Heart right ventricle (tissue), 16 donors: ENCODE measurements at regions not wholly inside any gene's neighbourhood (a gene's known extent, or its start where the extent isn't known, plus 50 kb on each side); places are given as distances from the start of the nearest gene placed in this dataset.

ENCODE experiments used
- ATAC-seq, 8 donors: fragments of 200-7000 bp; cut with Tn5 transposase; one replicate each; pipeline ENCODE4 v1.9.1; 2020; ENCODE audit warnings: mild to moderate bottlenecking in 8 of 8, moderate library complexity in 8 of 8, moderate number of reproducible peaks in 1 of 8
- DNase-seq, 2 donors: peaks; one replicate each; pipeline ENCODE4 v3.0.0-alpha.2; 2020
- H3K27ac ChIP-seq, 10 donors: fragments of 200-600 bp; sonication (generic) in 2 of 10; one replicate each; pipeline versions ENCODE4 v1.5.0 to v1.8.0; 2020 to 2022; ENCODE audit warnings: mild to moderate bottlenecking in 3 of 10
- H3K27me3 ChIP-seq, 7 donors: fragments of 200-600 bp; one replicate each; pipeline ENCODE4 v1.8.0; 2021 to 2022; ENCODE audit warnings: mild to moderate bottlenecking in 2 of 7
- H3K36me3 ChIP-seq, 9 donors: fragments of 200-600 bp; sonication (generic) in 1 of 9; one replicate each; pipeline versions ENCODE4 v1.5.0 to v1.8.0; 2020 to 2022; ENCODE audit warnings: mild to moderate bottlenecking in 2 of 9
- H3K4me1 ChIP-seq, 9 donors: fragments of 200-600 bp; sonication (generic) in 1 of 9; one replicate each; pipeline versions ENCODE4 v1.5.0 to v1.8.0; 2020 to 2022; ENCODE audit warnings: mild to moderate bottlenecking in 4 of 9
- H3K4me3 ChIP-seq, 10 donors: fragments of 200-600 bp; sonication (generic) in 2 of 10; one replicate each; pipeline versions ENCODE4 v1.5.0 to v1.8.0; 2020 to 2022; ENCODE audit warnings: mild to moderate bottlenecking in 7 of 10, moderate library complexity in 2 of 10
- H3K9me3 ChIP-seq, 11 donors: fragments of 200-600 bp in 10 of 11; sonication (generic) in 2 of 11; one replicate each; pipeline versions ENCODE4 v1.5.0 to v1.8.0; 2013 to 2022; ENCODE audit warnings: mild to moderate bottlenecking in 2 of 11, control low read depth in 1 of 11, moderate library complexity in 1 of 11
- WGBS, 2 donors: extraction: QIAGEN DNeasy Blood & Tissue Kit; methylation state at CpG; one replicate each; pipeline ENCODE4 v1.1.7; 2013; ENCODE audit warnings: inconsistent platforms in 1 of 2; 5-methylcytosine and 5-hydroxymethylcytosine counted together
- intact Hi-C, 10 donors: fragments of 100-400 bp; cut with DNase I; formaldehyde crosslinking; loops; one replicate each; pipeline versions ENCODE4 v1.11.1 to v1.14.2; 2022
- TF ChIP-seq, protein P1 (sequence below), 9 donors: fragments of 200-600 bp; sonication (generic) in 2 of 9; IDR thresholded peaks; one replicate each; pipeline versions ENCODE4 v1.5.0 to v1.8.0; 2021 to 2022; ENCODE audit warnings: antibody characterized with exemption in 9 of 9, mild to moderate bottlenecking in 5 of 9, moderate library complexity in 1 of 9
- donor health status: Arrhythmogenic right ventricular cardiomyopathy.
- donor health status: ischemic (EF 13 %, LVEDD 7.1; RV severe dilation, severe dysfunction).
- donor health status: healthy with polysubstance abuse.
- donor health status: DM: no; HTN: yes; CAD: no.
- donor health status: DM: no; HTN: no; CAD: no.
- donor health status: ischemic (EF 25% LVEDD 6.9; RV normal size, moderate dysfunction).
- donor health status: ischemic (EF 25% LVEDD 5.7; RV mildly dilated, moderate dysfunction).
- donor health status: healthy.
- donor health status: DM: yes; HTN: yes; CAD: no.
- donor health status: Ischemic cardiomyopathy.
- donor health status: ischemic (EF 35%, LVEDD 5.7; RV mildly dilated, moderate dysfunction).
- donor health status: nonischemic (EF 11% LVEDD 7.7; RV severe dilation, severe dysfunction).
- donor health status: DM: yes; HTN: yes; CAD: no.
- donor health status: PGD.
- donor health status: ischemic (EF 29% LVEDD 5.4; RV normal size, mild dysfunction).
- donor health status: nonischemic (EF 23%, LVEDD 6.1; RV moderate dilation, normal function).

DNA sequence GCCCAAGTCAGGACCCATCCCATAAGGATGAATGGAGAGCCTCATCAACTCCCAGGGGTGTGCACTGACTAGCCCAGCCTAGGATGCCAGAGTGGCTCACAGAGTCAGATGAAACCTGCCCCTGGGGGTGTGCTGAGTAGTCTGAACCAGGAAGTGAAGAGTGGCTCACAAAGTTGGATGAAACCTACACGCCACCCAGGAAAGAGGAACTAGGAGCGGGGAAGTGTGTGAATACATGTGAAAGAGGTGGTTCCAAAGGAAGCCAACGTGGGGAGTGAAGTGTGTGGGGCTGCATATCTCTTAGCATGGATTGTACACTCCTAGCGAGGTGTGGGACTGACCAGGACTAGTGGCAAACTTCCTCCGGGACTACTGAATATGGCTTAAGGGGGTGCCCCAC lies 902.1 kb upstream of the NDST4 start:
- Histone ChIP-seq H3K27ac (no peak overlapping the region), H3K4me3 (no peak overlapping the region), H3K27me3 (no peaks in the 10 kb centered on the region), H3K9me3 (peaks cover 0 to 96% (median 32%) of the 10 kb centered on the region in 11 donors), H3K36me3 (no peaks in the 10 kb centered on the region), H3K4me1 (no peaks in the 10 kb centered on the region)
- DNase-seq (no peak), ATAC-seq (no peak)
- intact Hi-C loops, result no loop called here
- TF ChIP-seq, protein P1, sequence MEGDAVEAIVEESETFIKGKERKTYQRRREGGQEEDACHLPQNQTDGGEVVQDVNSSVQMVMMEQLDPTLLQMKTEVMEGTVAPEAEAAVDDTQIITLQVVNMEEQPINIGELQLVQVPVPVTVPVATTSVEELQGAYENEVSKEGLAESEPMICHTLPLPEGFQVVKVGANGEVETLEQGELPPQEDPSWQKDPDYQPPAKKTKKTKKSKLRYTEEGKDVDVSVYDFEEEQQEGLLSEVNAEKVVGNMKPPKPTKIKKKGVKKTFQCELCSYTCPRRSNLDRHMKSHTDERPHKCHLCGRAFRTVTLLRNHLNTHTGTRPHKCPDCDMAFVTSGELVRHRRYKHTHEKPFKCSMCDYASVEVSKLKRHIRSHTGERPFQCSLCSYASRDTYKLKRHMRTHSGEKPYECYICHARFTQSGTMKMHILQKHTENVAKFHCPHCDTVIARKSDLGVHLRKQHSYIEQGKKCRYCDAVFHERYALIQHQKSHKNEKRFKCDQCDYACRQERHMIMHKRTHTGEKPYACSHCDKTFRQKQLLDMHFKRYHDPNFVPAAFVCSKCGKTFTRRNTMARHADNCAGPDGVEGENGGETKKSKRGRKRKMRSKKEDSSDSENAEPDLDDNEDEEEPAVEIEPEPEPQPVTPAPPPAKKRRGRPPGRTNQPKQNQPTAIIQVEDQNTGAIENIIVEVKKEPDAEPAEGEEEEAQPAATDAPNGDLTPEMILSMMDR (IDR thresholded peaks at IDR 0.05), result no peak
- 76 to 79% methylated on average over 5 of the region's 5 CpGs for WGBS, 2 donors

DNA sequence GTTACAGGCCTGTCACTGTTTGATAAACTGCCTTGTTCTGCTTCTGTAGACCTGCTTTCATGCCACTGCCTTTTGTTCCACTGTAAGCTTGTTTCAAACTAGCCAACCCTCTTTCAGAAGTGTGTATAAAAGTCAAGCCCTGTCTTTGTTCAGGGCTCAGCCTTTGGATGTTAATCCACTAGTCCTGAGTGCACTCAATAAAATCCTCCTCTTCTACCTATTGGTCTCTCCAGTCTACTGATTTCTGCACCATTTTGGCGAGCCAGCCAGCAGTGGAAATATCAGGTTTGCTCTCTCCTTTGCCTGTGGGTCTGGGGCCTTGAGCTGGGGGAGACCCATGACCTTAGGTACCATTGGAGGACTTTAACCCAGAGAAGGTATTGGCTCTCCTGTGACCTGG lies 901.6 kb upstream of the NDST4 start:
- H3K4me3 ChIP-seq, result no peak overlapping the region
- TF ChIP-seq, protein P1 (IDR thresholded peaks at IDR 0.05), result no peak
- no peaks in the 10 kb centered on the region for H3K27me3 ChIP-seq
- 59 to 65% methylated on average over 1 of the region's 1 CpG for WGBS, 2 donors
- no peaks in the 10 kb centered on the region for H3K36me3 ChIP-seq
- intact Hi-C loops, result no loop called here
- H3K4me1 ChIP-seq, result no peaks in the 10 kb centered on the region
- no peak overlapping the region for H3K27ac ChIP-seq
- DNase-seq (no peak), ATAC-seq (no peak)
- peaks cover 0 to 91% (median 29%) of the 10 kb centered on the region in 11 donors for H3K9me3 ChIP-seq

GRCh38 chr4:116010923-116011322 lies 897.5 kb upstream of the NDST4 start:
- Histone ChIP-seq H3K4me1 (no peaks in the 10 kb centered on the region), H3K36me3 (no peaks in the 10 kb centered on the region), H3K27me3 (no peaks in the 10 kb centered on the region), H3K4me3 (no peak overlapping the region), H3K9me3 (peaks cover 0 to 52% (median 17%) of the 10 kb centered on the region in 11 donors), H3K27ac (no peak overlapping the region)
- TF ChIP-seq, protein P1 (IDR thresholded peaks at IDR 0.05), result no peak
- intact Hi-C loops, result no loop called here
- 51 to 55% methylated on average over 4 of the region's 4 CpGs for WGBS, 2 donors
- no peak for ATAC-seq
- DNase-seq, result no peak

- Histone ChIP-seq H3K9me3 (peaks cover 0 to 4% (median 0%) of the 10 kb centered on the region in 11 donors), H3K4me1 (no peaks in the 10 kb centered on the region), H3K27ac (no peak overlapping the region), H3K4me3 (no peak overlapping the region), H3K36me3 (no peaks in the 10 kb centered on the region), H3K27me3 (no peaks in the 10 kb centered on the region)
- ATAC-seq (no peak), DNase-seq (no peak)
- intact Hi-C loops, result no loop called here
- WGBS, 2 donors, result 72 to 82% methylated on average over 1 of the region's 1 CpG
- TF ChIP-seq, protein P1 (IDR thresholded peaks at IDR 0.05), result no peak
These were observed 892.3 kb upstream of the NDST4 start for GRCh38 chr4:116005806-116006088.
